Chondrocyte (in vitro differentiated cells): ENCODE measurements at regions not wholly inside any gene's neighbourhood (a gene's known extent, or its start where the extent isn't known, plus 50 kb on each side); places are given as distances from the start of the nearest gene placed in this dataset.

Source experiments
- DNase-seq: peaks from one replicate; pipeline ENCODE4 v3.0.0; 2021; ENCODE audit warnings: mixed read lengths, low spot score
- H3K27ac Mint-ChIP-seq: one replicate; pipeline ENCODE4 v1.8.0; 2021; ENCODE audit warnings: mild to moderate bottlenecking, moderate library complexity, mixed read lengths; ENCODE audit not compliant: unreplicated experiment
- H3K27me3 Mint-ChIP-seq: 2 replicates; pipeline ENCODE4 v1.8.0; 2021; ENCODE audit warnings: low read depth, mixed read lengths
- H3K36me3 Mint-ChIP-seq: 2 replicates; pipeline ENCODE4 v1.8.0; 2021; ENCODE audit warnings: low read depth, mixed read lengths
- H3K4me1 Mint-ChIP-seq: 2 replicates; pipeline ENCODE4 v1.8.0; 2021; ENCODE audit warnings: low read depth, mild to moderate bottlenecking, mixed read lengths
- H3K4me3 Mint-ChIP-seq: one replicate; pipeline ENCODE4 v1.8.0; 2021; ENCODE audit warnings: mild to moderate bottlenecking, moderate library complexity, mixed read lengths; ENCODE audit not compliant: unreplicated experiment
- H3K9me3 Mint-ChIP-seq: 2 replicates; pipeline ENCODE4 v1.8.0; 2021; ENCODE audit warnings: low read depth, mixed read lengths
- CTCF ChIP-seq: fragments of 200-600 bp; sonication (generic); IDR thresholded peaks from 2 replicates; pipeline ENCODE4 v1.5.0; 2021; ENCODE audit warnings: antibody characterized with exemption, mild to moderate bottlenecking, moderate library complexity

GRCh38 chr10:52447931-52448353, 133.9 kb downstream of the DKK1 start:
- no peak for TF ChIP-seq CTCF
- Mint-ChIP-seq H3K36me3 (no peaks in the 10 kb centered on the region), H3K27ac (no peak overlapping the region), H3K4me1 (peaks cover 41% of the 10 kb centered on the region), H3K4me3 (no peak overlapping the region), H3K27me3 (no peaks in the 10 kb centered on the region), H3K9me3 (no peaks in the 10 kb centered on the region)
- no peak for DNase-seq

- H3K4me1 Mint-ChIP-seq = peaks cover 30% of the 10 kb centered on the region
- no peak for TF ChIP-seq CTCF
- no peak overlapping the region for H3K4me3 Mint-ChIP-seq
- no peak overlapping the region for H3K27ac Mint-ChIP-seq
- H3K27me3 Mint-ChIP-seq = no peaks in the 10 kb centered on the region
- H3K9me3 Mint-ChIP-seq = no peaks in the 10 kb centered on the region
- H3K36me3 Mint-ChIP-seq = no peaks in the 10 kb centered on the region
- no peak for DNase-seq
Measured at GRCh38 chr10:52450762-52451291, 136.7 kb downstream of the DKK1 start.

- no peak for DNase-seq
- H3K27me3 Mint-ChIP-seq = no peaks in the 10 kb centered on the region
- TF ChIP-seq CTCF = no peak
- no peak overlapping the region for H3K27ac Mint-ChIP-seq
- peaks cover 24% of the 10 kb centered on the region for H3K4me1 Mint-ChIP-seq
- no peak overlapping the region for H3K4me3 Mint-ChIP-seq
- no peaks in the 10 kb centered on the region for H3K9me3 Mint-ChIP-seq
- no peaks in the 10 kb centered on the region for H3K36me3 Mint-ChIP-seq
Measured at GRCh38 chr10:52451817-52452216, 137.7 kb downstream of the DKK1 start.

GRCh38 chr10:52452600-52453493, 138.8 kb downstream of the DKK1 start:
- H3K27ac Mint-ChIP-seq = no peak overlapping the region
- H3K36me3 Mint-ChIP-seq = no peaks in the 10 kb centered on the region
- no peaks in the 10 kb centered on the region for H3K9me3 Mint-ChIP-seq
- no peaks in the 10 kb centered on the region for H3K27me3 Mint-ChIP-seq
- TF ChIP-seq CTCF = no peak
- peaks cover 22% of the 10 kb centered on the region for H3K4me1 Mint-ChIP-seq
- no peak for DNase-seq
- H3K4me3 Mint-ChIP-seq = no peak overlapping the region

- no peaks in the 10 kb centered on the region for H3K36me3 Mint-ChIP-seq
- H3K27me3 Mint-ChIP-seq = no peaks in the 10 kb centered on the region
- no peak overlapping the region for H3K4me3 Mint-ChIP-seq
- no peak for DNase-seq
- no peak overlapping the region for H3K27ac Mint-ChIP-seq
- TF ChIP-seq CTCF = no peak
- no peaks in the 10 kb centered on the region for H3K9me3 Mint-ChIP-seq
- H3K4me1 Mint-ChIP-seq = peaks cover 18% of the 10 kb centered on the region
Measured at GRCh38 chr10:52453501-52453900, 139.4 kb downstream of the DKK1 start.
